Muscle layer of duodenum (tissue), 2 donors: ENCODE measurements at regions not wholly inside any gene's neighbourhood (a gene's known extent, or its start where the extent isn't known, plus 50 kb on each side); places are given as distances from the start of the nearest gene placed in this dataset.
"Not testable (repeated sequence)": the region's sequence is repeated elsewhere in the genome, so short reads cannot be mapped to it uniquely, and the experiment has no call there.

Source experiments
- H3K27ac ChIP-seq: one replicate; pipeline ENCODE4 v1.7.0; 2013; ENCODE audit warnings: mild to moderate bottlenecking, low read length
- H3K27me3 ChIP-seq: one replicate; pipeline ENCODE4 v1.7.0; 2013; ENCODE audit warnings: low read depth, mild to moderate bottlenecking, control low read depth, low read length
- H3K36me3 ChIP-seq, 2 donors: one replicate each; pipeline ENCODE4 v1.7.0; 2013; ENCODE audit warnings: low read length in 2 of 2, control low read depth in 1 of 2, mild to moderate bottlenecking in 1 of 2; ENCODE audit not compliant: insufficient read depth in 2 of 2, control insufficient read depth in 1 of 2
- H3K4me1 ChIP-seq, 2 donors: one replicate each; pipeline ENCODE4 v1.7.0; 2013; ENCODE audit warnings: low read length in 2 of 2, mild to moderate bottlenecking in 2 of 2, control low read depth in 1 of 2, moderate library complexity in 1 of 2; ENCODE audit not compliant: insufficient read depth in 2 of 2, control insufficient read depth in 1 of 2
- H3K4me3 ChIP-seq, 2 donors: one replicate each; pipeline ENCODE4 v1.7.0; 2013; ENCODE audit warnings: low read length in 2 of 2, low read depth in 1 of 2, mild to moderate bottlenecking in 1 of 2
- H3K9me3 ChIP-seq, 2 donors: one replicate each; pipeline ENCODE4 v1.7.0; 2013; ENCODE audit warnings: low read length in 2 of 2, control low read depth in 1 of 2, mild to moderate bottlenecking in 1 of 2; ENCODE audit not compliant: control insufficient read depth in 1 of 2
- donor health status: healthy.

- Histone ChIP-seq H3K4me1 (peaks cover 0 to 16% of the 10 kb centered on the region in 2 donors), H3K4me3 (peak overlapping the region; percentile 11 to 78)
- H3K27me3 ChIP-seq, H3K36me3 ChIP-seq, H3K9me3 ChIP-seq, H3K27ac ChIP-seq: not testable (repeated sequence)
Measured at GRCh38 chr16:21520134-21521047, 79.0 kb upstream of the METTL9 start.

GRCh38 chr16:21521048-21521389 is 78.4 kb upstream of the METTL9 start:
- H3K27me3 ChIP-seq, H3K27ac ChIP-seq, H3K36me3 ChIP-seq, H3K4me3 ChIP-seq, H3K9me3 ChIP-seq: not testable (repeated sequence)
- H3K4me1 ChIP-seq = peaks cover 0 to 10% of the 10 kb centered on the region in 2 donors

- H3K27ac ChIP-seq, H3K9me3 ChIP-seq, H3K4me3 ChIP-seq, H3K27me3 ChIP-seq, H3K4me1 ChIP-seq, H3K36me3 ChIP-seq: not testable (repeated sequence)
Measured at GRCh38 chr16:21521390-21522143, 77.8 kb upstream of the METTL9 start.

- not testable (repeated sequence) for H3K4me1 ChIP-seq, H3K4me3 ChIP-seq, H3K27ac ChIP-seq, H3K9me3 ChIP-seq, H3K27me3 ChIP-seq, H3K36me3 ChIP-seq
Measured at GRCh38 chr16:21522846-21523245, 76.5 kb upstream of the METTL9 start.

- Histone ChIP-seq H3K4me3 (no peak overlapping the region), H3K36me3 (no peaks in the 10 kb centered on the region), H3K27ac (no peak overlapping the region), H3K9me3 (no peaks in the 10 kb centered on the region), H3K4me1 (peaks cover 0 to 3% of the 10 kb centered on the region in 2 donors), H3K27me3 (no peaks in the 10 kb centered on the region)
Measured at GRCh38 chr16:21523411-21524067, 75.8 kb upstream of the METTL9 start.

GRCh38 chr16:21524068-21524751 is 75.2 kb upstream of the METTL9 start:
- no peak overlapping the region for H3K27ac ChIP-seq
- peaks cover 0 to 3% of the 10 kb centered on the region in 2 donors for H3K4me1 ChIP-seq
- no peaks in the 10 kb centered on the region for H3K27me3 ChIP-seq
- no peak overlapping the region for H3K4me3 ChIP-seq
- H3K9me3 ChIP-seq = no peaks in the 10 kb centered on the region
- no peaks in the 10 kb centered on the region for H3K36me3 ChIP-seq

GRCh38 chr16:21524752-21525028 is 74.7 kb upstream of the METTL9 start:
- not testable (repeated sequence) for H3K36me3 ChIP-seq, H3K4me1 ChIP-seq, H3K9me3 ChIP-seq, H3K27ac ChIP-seq, H3K4me3 ChIP-seq, H3K27me3 ChIP-seq

GRCh38 chr16:21525029-21525895 is 74.1 kb upstream of the METTL9 start:
- H3K27me3 ChIP-seq, H3K27ac ChIP-seq, H3K4me1 ChIP-seq, H3K4me3 ChIP-seq, H3K9me3 ChIP-seq, H3K36me3 ChIP-seq: not testable (repeated sequence)

- H3K36me3 ChIP-seq, H3K4me3 ChIP-seq, H3K27ac ChIP-seq, H3K27me3 ChIP-seq, H3K4me1 ChIP-seq, H3K9me3 ChIP-seq: not testable (repeated sequence)
Measured at GRCh38 chr16:21525956-21526922, 73.1 kb upstream of the METTL9 start.
